ENCODE measurements at regions not wholly inside any gene's neighbourhood (a gene's known extent, or its start where the extent isn't known, plus 50 kb on each side); places are given as distances from the start of the nearest gene placed in this dataset.

DNA sequence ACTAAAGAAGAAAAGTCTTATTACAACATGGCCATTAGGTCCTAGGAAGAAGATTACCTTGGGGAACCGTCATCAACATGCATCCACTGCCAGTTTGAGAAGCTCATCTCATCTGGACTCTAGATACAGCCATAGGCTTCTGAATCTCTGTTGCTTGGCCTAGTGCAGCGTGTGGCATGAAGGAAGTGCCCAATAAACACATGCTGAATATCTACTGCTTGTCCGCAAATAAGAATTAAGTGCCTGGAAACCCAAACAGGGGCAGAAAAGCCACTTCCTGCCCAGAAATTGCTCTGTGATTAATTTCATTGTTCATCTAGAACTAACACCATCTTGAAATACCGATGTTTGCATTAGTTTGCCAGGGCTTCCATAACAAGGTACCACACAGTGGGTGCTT lies 241.1 kb upstream of the KLF3 start:
- H3K9me3 ChIP-seq (ENCODE audit: control extremely low read depth in 1 of 3, control insufficient read depth in 2 of 3, insufficient read depth in 1 of 3, low read length in 2 of 3) = peaks cover 0 to 7% (median 0%) of the 10 kb centered on the region in 3 donors
- Mint-ChIP-seq H3K9me3 (ENCODE audit: insufficient read depth) (no peaks in the 10 kb centered on the region), H3K27me3 (no peaks in the 10 kb centered on the region), H3K27ac (no peak overlapping the region), H3K4me3 (no peak overlapping the region), H3K4me1 (peaks cover 4% of the 10 kb centered on the region)
- no peaks in the 10 kb centered on the region for H3K4me1 ChIP-seq (ENCODE audit: control insufficient read depth in 2 of 2, insufficient read depth in 2 of 2, low read length in 2 of 2)
- ATAC-seq (ENCODE audit: low read depth) (no peak), DNase-seq (no peak)
- H3K79me2 ChIP-seq (ENCODE audit: control insufficient read depth, insufficient read depth, low read length) = no peaks in the 10 kb centered on the region
- H3K27ac ChIP-seq (ENCODE audit: low read length in 2 of 2) = no peak overlapping the region
- TF ChIP-seq, protein P1, sequence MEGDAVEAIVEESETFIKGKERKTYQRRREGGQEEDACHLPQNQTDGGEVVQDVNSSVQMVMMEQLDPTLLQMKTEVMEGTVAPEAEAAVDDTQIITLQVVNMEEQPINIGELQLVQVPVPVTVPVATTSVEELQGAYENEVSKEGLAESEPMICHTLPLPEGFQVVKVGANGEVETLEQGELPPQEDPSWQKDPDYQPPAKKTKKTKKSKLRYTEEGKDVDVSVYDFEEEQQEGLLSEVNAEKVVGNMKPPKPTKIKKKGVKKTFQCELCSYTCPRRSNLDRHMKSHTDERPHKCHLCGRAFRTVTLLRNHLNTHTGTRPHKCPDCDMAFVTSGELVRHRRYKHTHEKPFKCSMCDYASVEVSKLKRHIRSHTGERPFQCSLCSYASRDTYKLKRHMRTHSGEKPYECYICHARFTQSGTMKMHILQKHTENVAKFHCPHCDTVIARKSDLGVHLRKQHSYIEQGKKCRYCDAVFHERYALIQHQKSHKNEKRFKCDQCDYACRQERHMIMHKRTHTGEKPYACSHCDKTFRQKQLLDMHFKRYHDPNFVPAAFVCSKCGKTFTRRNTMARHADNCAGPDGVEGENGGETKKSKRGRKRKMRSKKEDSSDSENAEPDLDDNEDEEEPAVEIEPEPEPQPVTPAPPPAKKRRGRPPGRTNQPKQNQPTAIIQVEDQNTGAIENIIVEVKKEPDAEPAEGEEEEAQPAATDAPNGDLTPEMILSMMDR (IDR thresholded peaks at IDR 0.05) = no peak
- TF ChIP-seq EZH2 (IDR thresholded peaks at IDR 0.05; ENCODE audit: borderline replicate concordance, insufficient read depth, low read depth, low read length, poor library complexity, severe bottlenecking) = no peak
- H3K36me3 ChIP-seq (replicated peaks in 1 of 2; ENCODE audit: control extremely low read depth in 1 of 2, control insufficient read depth in 1 of 2, extremely low read depth in 1 of 2, insufficient read depth in 2 of 2, low read length in 1 of 2) = no peaks in the 10 kb centered on the region
- POLR2A ChIA-PET = no interaction called here
- peaks cover 0 to 4% (median 0%) of the 10 kb centered on the region in 4 experiments for H3K27me3 ChIP-seq (replicated peaks in 1 of 4; ENCODE audit: control extremely low read depth in 1 of 4, control insufficient read depth in 3 of 4, insufficient read depth in 4 of 4, low read length in 3 of 4)
- H2AFZ ChIP-seq (ENCODE audit: insufficient read depth, low read depth, low read length, poor library complexity, severe bottlenecking) = no peak overlapping the region
- CTCF ChIA-PET = interaction anchor here (1.5 kb wide), 1 partner anchor 252 kb away, joined by 4 read pairs; no protein-coding TSS in a partner anchor
- H3K9ac ChIP-seq (ENCODE audit: low read length) = no peak overlapping the region
- no peaks in the 10 kb centered on the region for H4K20me1 ChIP-seq (ENCODE audit: control insufficient read depth, insufficient read depth, low read length, poor library complexity, severe bottlenecking)
- no peak overlapping the region for H3K4me2 ChIP-seq (replicated peaks; ENCODE audit: low read depth, low read length, poor library complexity, severe bottlenecking)
- no peak overlapping the region for H3K4me3 ChIP-seq (ENCODE audit: control extremely low read depth in 1 of 5, extremely low read depth in 1 of 5, insufficient read depth in 1 of 5, low read depth in 2 of 5, low read length in 4 of 5)
- 100% methylated on average over 3 of the region's 4 CpGs for WGBS (ENCODE audit: insufficient coverage)
- intact Hi-C loops (cut with micrococcal nuclease) = no loop called here

DNA sequence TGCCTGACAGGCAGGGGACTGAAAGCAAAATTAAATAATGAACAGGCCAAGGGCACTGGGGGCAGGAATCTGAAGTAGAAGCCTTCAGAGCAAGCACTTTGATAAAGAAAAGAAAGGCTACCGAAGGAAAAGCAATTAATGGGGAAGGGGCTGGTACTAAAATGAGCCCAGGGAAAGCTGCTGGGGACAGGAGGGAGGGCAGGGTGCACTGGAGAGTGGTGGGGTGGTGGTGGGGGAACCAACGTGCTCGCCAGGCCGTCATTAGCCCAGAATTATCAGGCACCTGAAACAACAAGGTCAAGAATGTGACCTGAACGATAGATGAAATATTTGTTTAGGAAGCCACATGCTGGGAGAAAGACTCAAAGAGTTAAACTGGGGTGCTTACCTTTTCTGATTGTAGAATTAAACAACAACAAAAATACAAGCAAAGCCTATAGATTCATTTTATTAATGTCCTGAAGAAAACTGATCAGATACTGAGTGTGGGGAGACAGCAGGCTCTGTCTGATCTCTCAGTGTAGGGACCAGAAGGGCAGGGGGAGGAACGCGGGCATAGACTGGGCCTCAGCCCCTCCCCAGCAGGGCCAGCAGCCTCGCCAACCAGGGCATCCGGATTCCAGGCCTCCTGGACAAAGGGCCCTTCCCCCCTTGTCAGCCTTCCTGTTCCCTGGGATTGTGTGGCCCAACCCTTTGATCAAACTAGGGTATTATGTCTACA lies 239.7 kb upstream of the KLF3 start:
- Mint-ChIP-seq H3K4me3 (no peak overlapping the region), H3K27ac (no peak overlapping the region), H3K9me3 (ENCODE audit: insufficient read depth) (no peaks in the 10 kb centered on the region), H3K27me3 (peaks cover 4% of the 10 kb centered on the region), H3K4me1 (no peaks in the 10 kb centered on the region)
- intact Hi-C loops (cut with micrococcal nuclease) = no loop called here
- ATAC-seq (ENCODE audit: low read depth) (no peak), DNase-seq (no peak)
- Histone ChIP-seq H2AFZ (ENCODE audit: insufficient read depth, low read depth, low read length, poor library complexity, severe bottlenecking) (no peak overlapping the region), H3K4me1 (ENCODE audit: control insufficient read depth in 2 of 2, insufficient read depth in 2 of 2, low read length in 2 of 2) (no peaks in the 10 kb centered on the region), H3K79me2 (ENCODE audit: control insufficient read depth, insufficient read depth, low read length) (no peaks in the 10 kb centered on the region), H3K36me3 (replicated peaks in 1 of 2; ENCODE audit: control extremely low read depth in 1 of 2, control insufficient read depth in 1 of 2, extremely low read depth in 1 of 2, insufficient read depth in 2 of 2, low read length in 1 of 2) (no peaks in the 10 kb centered on the region), H4K20me1 (ENCODE audit: control insufficient read depth, insufficient read depth, low read length, poor library complexity, severe bottlenecking) (no peaks in the 10 kb centered on the region), H3K4me2 (replicated peaks; ENCODE audit: low read depth, low read length, poor library complexity, severe bottlenecking) (no peak overlapping the region), H3K27ac (ENCODE audit: low read length in 2 of 2) (no peak overlapping the region), H3K4me3 (ENCODE audit: control extremely low read depth in 1 of 5, extremely low read depth in 1 of 5, insufficient read depth in 1 of 5, low read depth in 2 of 5, low read length in 4 of 5) (no peak overlapping the region), H3K27me3 (replicated peaks in 1 of 4; ENCODE audit: control extremely low read depth in 1 of 4, control insufficient read depth in 3 of 4, insufficient read depth in 4 of 4, low read length in 3 of 4) (peaks cover 0 to 4% (median 0%) of the 10 kb centered on the region in 4 experiments), H3K9me3 (ENCODE audit: control extremely low read depth in 1 of 3, control insufficient read depth in 2 of 3, insufficient read depth in 1 of 3, low read length in 2 of 3) (peaks cover 0 to 4% (median 0%) of the 10 kb centered on the region in 3 donors), H3K9ac (ENCODE audit: low read length) (no peak overlapping the region)
- TF ChIP-seq EZH2 (IDR thresholded peaks at IDR 0.05; ENCODE audit: borderline replicate concordance, insufficient read depth, low read depth, low read length, poor library complexity, severe bottlenecking) = no peak
- TF ChIP-seq, protein P1 (IDR thresholded peaks at IDR 0.05) = no peak
- ChIA-PET CTCF (no interaction called here), POLR2A (no interaction called here)
- WGBS (ENCODE audit: insufficient coverage) = 95% methylated on average over 7 of the region's 9 CpGs

Data from B cell (primary cell).